Fibroblast of lung (primary cell): ENCODE measurements at regions not wholly inside any gene's neighbourhood (a gene's known extent, or its start where the extent isn't known, plus 50 kb on each side); places are given as distances from the start of the nearest gene placed in this dataset.

Experiments
- DNase-seq, 2 donors: peaks; one replicate each; pipeline versions ENCODE4 v3.0.0 to v3.0.0-alpha.2; 2010; ENCODE audit warnings: low read depth in 2 of 2
- H2AFZ ChIP-seq: 2 replicates; pipeline ENCODE4 v1.5.1; 2012; ENCODE audit warnings: low read length, control low read depth, inconsistent platforms
- H3K27ac ChIP-seq: 2 replicates; pipeline ENCODE4 v1.5.1; 2011; ENCODE audit warnings: low read length, control low read depth; ENCODE audit not compliant: insufficient read depth
- H3K27me3 ChIP-seq: 2 replicates; pipeline ENCODE4 v1.5.1; 2011; ENCODE audit warnings: mild to moderate bottlenecking, low read length; ENCODE audit not compliant: control insufficient read depth, insufficient read depth
- H3K36me3 ChIP-seq: 2 replicates; pipeline ENCODE4 v1.5.1; 2011; ENCODE audit warnings: low read length; ENCODE audit not compliant: control insufficient read depth, insufficient read depth
- H3K4me1 ChIP-seq: 2 replicates; pipeline ENCODE4 v1.5.1; 2011; ENCODE audit warnings: low read length; ENCODE audit not compliant: control insufficient read depth, insufficient read depth; ENCODE audit errors: extremely low read depth
- H3K4me2 ChIP-seq: 2 replicates; pipeline ENCODE4 v1.5.1; 2011; ENCODE audit warnings: low read length, control low read depth; ENCODE audit not compliant: insufficient read depth; ENCODE audit errors: extremely low read depth
- H3K4me3 ChIP-seq, 4 experiments: fragments of 200-600 bp in 1 of 4; sonication (generic) in 1 of 4; replicated peaks in 1 of 4; 2 replicates each; pipeline ENCODE4 v1.5.1; 2011 to 2016; ENCODE audit warnings: low read length in 4 of 4, low read depth in 3 of 4, mild to moderate bottlenecking in 3 of 4, control low read depth in 2 of 4, inconsistent platforms in 1 of 4, mixed read lengths in 1 of 4; ENCODE audit not compliant: insufficient read depth in 1 of 4; ENCODE audit errors: control extremely low read depth in 1 of 4
- H3K79me2 ChIP-seq: 2 replicates; pipeline ENCODE4 v1.5.1; 2012; ENCODE audit warnings: mild to moderate bottlenecking, low read length, inconsistent platforms; ENCODE audit not compliant: control insufficient read depth, insufficient read depth
- H3K9ac ChIP-seq: 2 replicates; pipeline ENCODE4 v1.5.1; 2011; ENCODE audit warnings: mild to moderate bottlenecking, low read length, control low read depth; ENCODE audit not compliant: insufficient read depth
- H3K9me3 ChIP-seq: 2 replicates; pipeline ENCODE4 v1.5.1; 2012; ENCODE audit warnings: low read depth, low read length; ENCODE audit not compliant: control insufficient read depth, insufficient read depth
- H4K20me1 ChIP-seq: 2 replicates; pipeline ENCODE4 v1.5.1; 2011; ENCODE audit warnings: low read length; ENCODE audit not compliant: control insufficient read depth, insufficient read depth; ENCODE audit errors: extremely low read depth
- CTCF ChIP-seq, 2 donors: IDR thresholded peaks in 1 of 2; conservative IDR thresholded peaks in 1 of 2; 1 replicate in 1 of 2; 2 replicates in 1 of 2; pipeline ENCODE4 v1.5.1; 2011 to 2012; ENCODE audit warnings: low read length in 2 of 2, control low read depth in 1 of 2, inconsistent platforms in 1 of 2, low read depth in 1 of 2, mild to moderate bottlenecking in 1 of 2
- EZH2 ChIP-seq: IDR thresholded peaks from 2 replicates; pipeline ENCODE4 v1.5.1; 2012; ENCODE audit warnings: low read length, control low read depth, mild to moderate bottlenecking; ENCODE audit errors: missing control alignments

DNA sequence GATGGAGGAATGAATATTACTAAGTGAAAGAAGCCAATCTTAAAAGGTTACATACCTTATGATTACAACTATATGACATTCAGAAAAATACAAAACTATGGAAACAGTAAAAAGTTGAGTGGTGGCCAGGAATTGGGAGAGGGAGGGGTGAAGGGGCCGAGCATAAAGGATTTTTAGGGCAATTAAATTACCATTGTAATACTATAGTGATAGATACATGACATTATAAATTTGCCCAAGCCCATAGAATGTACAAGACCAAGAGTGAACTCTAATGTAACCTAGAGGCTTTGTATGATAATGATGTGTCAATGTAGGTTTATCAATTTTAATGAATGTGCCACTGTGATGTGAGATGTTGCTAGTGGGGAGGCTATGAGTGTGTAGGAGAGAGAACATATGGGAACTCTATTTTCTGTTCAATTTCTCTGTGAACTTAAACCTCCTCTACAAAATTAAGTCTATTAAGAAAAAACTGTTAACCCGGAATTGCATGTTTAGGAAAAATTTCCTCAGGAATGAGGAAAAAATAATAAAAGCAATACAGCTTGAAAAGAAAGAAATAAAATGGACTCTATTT lies 541.9 kb upstream of the UBE2E2 start:
- Histone ChIP-seq H3K9ac (no peak overlapping the region), H3K9me3 (no peaks in the 10 kb centered on the region), H3K36me3 (no peaks in the 10 kb centered on the region), H3K4me3 (no peak overlapping the region), H3K4me1 (no peaks in the 10 kb centered on the region), H3K27ac (no peak overlapping the region), H3K4me2 (no peak overlapping the region), H3K27me3 (no peaks in the 10 kb centered on the region), H2AFZ (no peak overlapping the region), H4K20me1 (no peaks in the 10 kb centered on the region), H3K79me2 (no peaks in the 10 kb centered on the region)
- DNase-seq = no peak
- TF ChIP-seq EZH2 = no peak
- TF ChIP-seq CTCF (conservative IDR thresholded peaks at IDR 0.05 in 1 of 2, IDR thresholded peaks at IDR 0.05 in 1 of 2; ENCODE audit: low read depth in 1 of 2, low read length in 2 of 2) = no peak

DNA sequence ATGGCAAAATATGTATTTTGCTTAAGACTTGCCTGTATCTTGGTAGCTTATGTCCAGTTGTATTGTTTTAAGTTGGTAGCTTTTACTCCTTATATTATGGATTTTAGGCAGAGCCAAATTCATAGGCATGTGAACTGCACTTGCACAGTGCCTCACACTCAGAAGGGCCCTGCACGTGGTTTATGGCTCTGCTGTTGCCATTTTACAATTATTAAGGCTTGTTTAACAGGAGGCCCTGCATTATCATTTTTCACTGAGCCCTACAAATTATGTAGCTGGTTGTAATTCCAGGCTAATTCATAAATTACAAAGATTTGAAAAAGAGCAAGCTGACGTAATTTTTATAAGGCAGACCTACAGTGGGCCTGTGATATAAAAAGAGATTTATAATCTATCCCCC lies 537.6 kb upstream of the UBE2E2 start:
- Histone ChIP-seq H2AFZ (no peak overlapping the region), H3K4me1 (no peaks in the 10 kb centered on the region), H3K27ac (no peak overlapping the region), H3K36me3 (no peaks in the 10 kb centered on the region), H3K4me3 (no peak overlapping the region), H3K9me3 (no peaks in the 10 kb centered on the region), H3K79me2 (no peaks in the 10 kb centered on the region), H3K27me3 (no peaks in the 10 kb centered on the region), H3K4me2 (no peak overlapping the region), H3K9ac (no peak overlapping the region), H4K20me1 (no peaks in the 10 kb centered on the region)
- DNase-seq = no peak
- TF ChIP-seq EZH2 = no peak
- TF ChIP-seq CTCF (conservative IDR thresholded peaks at IDR 0.05 in 1 of 2, IDR thresholded peaks at IDR 0.05 in 1 of 2; ENCODE audit: low read depth in 1 of 2, low read length in 2 of 2) = no peak

DNA sequence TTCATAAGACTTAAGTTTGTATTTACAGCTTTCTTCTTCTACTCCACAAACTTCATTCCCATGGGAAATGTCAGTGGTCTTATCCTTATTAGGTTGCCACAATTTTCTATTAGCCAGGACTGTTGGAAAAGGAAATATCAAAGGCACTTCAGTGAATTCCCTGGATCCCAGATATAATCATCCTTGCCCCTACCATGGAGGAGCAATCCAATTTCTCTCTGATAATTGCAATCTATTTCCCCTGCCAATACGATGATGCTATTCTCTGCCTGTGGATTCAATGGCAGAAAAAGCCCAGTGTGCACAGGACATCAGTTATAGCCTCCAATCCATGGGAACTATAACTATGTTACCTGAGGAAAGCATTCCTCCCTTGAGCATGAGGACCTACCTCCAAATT lies 536.4 kb upstream of the UBE2E2 start:
- H3K4me1 ChIP-seq = no peaks in the 10 kb centered on the region
- no peaks in the 10 kb centered on the region for H3K9me3 ChIP-seq
- no peaks in the 10 kb centered on the region for H4K20me1 ChIP-seq
- no peaks in the 10 kb centered on the region for H3K79me2 ChIP-seq
- H3K36me3 ChIP-seq = no peaks in the 10 kb centered on the region
- H3K4me2 ChIP-seq = no peak overlapping the region
- no peak for DNase-seq
- H3K9ac ChIP-seq = no peak overlapping the region
- no peak overlapping the region for H3K4me3 ChIP-seq
- no peak overlapping the region for H3K27ac ChIP-seq
- H2AFZ ChIP-seq = no peak overlapping the region
- no peaks in the 10 kb centered on the region for H3K27me3 ChIP-seq
- TF ChIP-seq CTCF (conservative IDR thresholded peaks at IDR 0.05 in 1 of 2, IDR thresholded peaks at IDR 0.05 in 1 of 2; ENCODE audit: low read depth in 1 of 2, low read length in 2 of 2) = no peak
- no peak for TF ChIP-seq EZH2
